H1 (cell line): ENCODE measurements at regions not wholly inside any gene's neighbourhood (a gene's known extent, or its start where the extent isn't known, plus 50 kb on each side); places are given as distances from the start of the nearest gene placed in this dataset.

ENCODE experiments used
- GTF2F1 ChIP-seq: IDR thresholded peaks from 2 replicates; pipeline ENCODE4 v1.6.1; 2012; ENCODE audit warnings: low read depth, low read length, improper control_type of control experiment, borderline replicate concordance
- POLR2A ChIP-seq, 2 experiments: IDR thresholded peaks; 1 replicate in 1 of 2; 2 replicates in 1 of 2; pipeline ENCODE4 v1.6.1; 2011; ENCODE audit warnings: low read depth in 2 of 2, low read length in 2 of 2, mild to moderate bottlenecking in 2 of 2; ENCODE audit errors: control extremely low read depth in 1 of 2
- POLR2AphosphoS5 ChIP-seq: IDR thresholded peaks from 2 replicates; pipeline ENCODE4 v1.6.1; 2011; ENCODE audit warnings: low read depth, low read length

GRCh38 chr12:124495194-124495983 is 72.0 kb downstream of the NCOR2 start (continued):
- TF ChIP-seq POLR2A (IDR thresholded peaks at IDR 0.05; ENCODE audit: control extremely low read depth in 1 of 2, low read depth in 2 of 2, low read length in 2 of 2) (no peak), POLR2AphosphoS5 (no peak), GTF2F1 (no peak)
